Stimulated activated memory B cell treated with anti-CD40 and anti-IgM and Interleukin-4, amounts not matched to agents 10 μg/mL and 1 μg/mL and 100 μg/mL, for 72 hours (primary cell): ENCODE measurements at regions not wholly inside any gene's neighbourhood (a gene's known extent, or its start where the extent isn't known, plus 50 kb on each side); places are given as distances from the start of the nearest gene placed in this dataset.
"Not testable (repeated sequence)": the region's sequence is repeated elsewhere in the genome, so short reads cannot be mapped to it uniquely, and the experiment has no call there.

Experiments used
- ATAC-seq: fragments of 150-1000 bp; cut with Tn5 transposase; 2 replicates; pipeline ENCODE4 v1.10.0; 2021
- H3K27ac Mint-ChIP-seq: one replicate; pipeline ENCODE4 v1.8.0; 2022; ENCODE audit warnings: mild to moderate bottlenecking, mixed read lengths
- H3K27me3 Mint-ChIP-seq: one replicate; pipeline ENCODE4 v1.8.0; 2022; ENCODE audit warnings: mixed read lengths
- H3K36me3 Mint-ChIP-seq: one replicate; pipeline ENCODE4 v1.8.0; 2022; ENCODE audit warnings: mixed read lengths
- H3K4me1 Mint-ChIP-seq: one replicate; pipeline ENCODE4 v1.8.0; 2022; ENCODE audit warnings: mixed read lengths
- H3K4me3 Mint-ChIP-seq: one replicate; pipeline ENCODE4 v1.8.0; 2022; ENCODE audit warnings: mild to moderate bottlenecking, moderate library complexity, mixed read lengths
- H3K9me3 Mint-ChIP-seq: one replicate; pipeline ENCODE4 v1.8.0; 2022; ENCODE audit warnings: mixed read lengths

- H3K27ac Mint-ChIP-seq, result no peak overlapping the region
- ATAC-seq, result peak; percentile 8
- no peaks in the 10 kb centered on the region for H3K4me1 Mint-ChIP-seq
- no peak overlapping the region for H3K4me3 Mint-ChIP-seq
- no peaks in the 10 kb centered on the region for H3K36me3 Mint-ChIP-seq
- peaks cover 16% of the 10 kb centered on the region for H3K27me3 Mint-ChIP-seq
- no peaks in the 10 kb centered on the region for H3K9me3 Mint-ChIP-seq
These were observed 94.4 kb upstream of the CPHXL start for GRCh38 chr16:75820672-75821071.

GRCh38 chr16:75821117-75821516 lies 94.8 kb upstream of the CPHXL start:
- Mint-ChIP-seq H3K36me3 (no peaks in the 10 kb centered on the region), H3K4me1 (no peaks in the 10 kb centered on the region), H3K9me3 (no peaks in the 10 kb centered on the region), H3K27me3 (peaks cover 16% of the 10 kb centered on the region), H3K27ac (no peak overlapping the region), H3K4me3 (no peak overlapping the region)
- peak; percentile 31 for ATAC-seq

- ATAC-seq, H3K36me3 Mint-ChIP-seq, H3K4me1 Mint-ChIP-seq, H3K4me3 Mint-ChIP-seq, H3K27ac Mint-ChIP-seq, H3K27me3 Mint-ChIP-seq: not testable (repeated sequence)
- H3K9me3 Mint-ChIP-seq, result peaks cover 19% of the 10 kb centered on the region
These were observed 99.5 kb upstream of the CPHXL start for GRCh38 chr16:75825750-75826149.

- H3K27ac Mint-ChIP-seq, ATAC-seq, H3K4me3 Mint-ChIP-seq, H3K27me3 Mint-ChIP-seq, H3K36me3 Mint-ChIP-seq, H3K4me1 Mint-ChIP-seq: not testable (repeated sequence)
- H3K9me3 Mint-ChIP-seq, result peaks cover 22% of the 10 kb centered on the region
These were observed 101.2 kb upstream of the CPHXL start for GRCh38 chr16:75827372-75828038.

GRCh38 chr16:75833385-75833784 lies 107.1 kb upstream of the CPHXL start:
- H3K27ac Mint-ChIP-seq, H3K4me1 Mint-ChIP-seq, H3K4me3 Mint-ChIP-seq, ATAC-seq, H3K36me3 Mint-ChIP-seq: not testable (repeated sequence)
- peaks cover 17% of the 10 kb centered on the region for H3K27me3 Mint-ChIP-seq
- peaks cover 30% of the 10 kb centered on the region for H3K9me3 Mint-ChIP-seq

GRCh38 chr16:75836347-75837010 lies 110.2 kb upstream of the CPHXL start:
- ATAC-seq, result no peak
- H3K9me3 Mint-ChIP-seq, result peaks cover 13% of the 10 kb centered on the region
- no peak overlapping the region for H3K27ac Mint-ChIP-seq
- H3K4me1 Mint-ChIP-seq, result no peaks in the 10 kb centered on the region
- H3K4me3 Mint-ChIP-seq, result no peak overlapping the region
- H3K27me3 Mint-ChIP-seq, result peaks cover 17% of the 10 kb centered on the region
- no peaks in the 10 kb centered on the region for H3K36me3 Mint-ChIP-seq

GRCh38 chr16:75837264-75837663 lies 111.0 kb upstream of the CPHXL start:
- H3K27me3 Mint-ChIP-seq, result peaks cover 17% of the 10 kb centered on the region
- H3K36me3 Mint-ChIP-seq, result no peaks in the 10 kb centered on the region
- H3K4me3 Mint-ChIP-seq, result no peak overlapping the region
- ATAC-seq, result no peak
- H3K27ac Mint-ChIP-seq, result no peak overlapping the region
- H3K4me1 Mint-ChIP-seq, result no peaks in the 10 kb centered on the region
- peaks cover 13% of the 10 kb centered on the region for H3K9me3 Mint-ChIP-seq

- Mint-ChIP-seq H3K27me3 (peaks cover 17% of the 10 kb centered on the region), H3K9me3 (peaks cover 13% of the 10 kb centered on the region), H3K4me1 (no peaks in the 10 kb centered on the region), H3K36me3 (no peaks in the 10 kb centered on the region), H3K27ac (no peak overlapping the region), H3K4me3 (no peak overlapping the region)
- ATAC-seq, result no peak
These were observed 111.4 kb upstream of the CPHXL start for GRCh38 chr16:75837681-75838080.

- ATAC-seq, result no peak
- Mint-ChIP-seq H3K4me3 (no peak overlapping the region), H3K36me3 (no peaks in the 10 kb centered on the region), H3K27ac (no peak overlapping the region), H3K9me3 (no peaks in the 10 kb centered on the region), H3K4me1 (no peaks in the 10 kb centered on the region), H3K27me3 (no peaks in the 10 kb centered on the region)
These were observed 115.2 kb upstream of the CPHXL start for GRCh38 chr16:75841517-75841916.

- Mint-ChIP-seq H3K9me3 (no peaks in the 10 kb centered on the region), H3K4me1 (no peaks in the 10 kb centered on the region), H3K27ac (no peak overlapping the region), H3K27me3 (no peaks in the 10 kb centered on the region), H3K4me3 (no peak overlapping the region), H3K36me3 (no peaks in the 10 kb centered on the region)
- no peak for ATAC-seq
These were observed 120.9 kb upstream of the CPHXL start for GRCh38 chr16:75847172-75847571.

- Mint-ChIP-seq H3K27ac (no peak overlapping the region), H3K4me3 (no peak overlapping the region), H3K36me3 (no peaks in the 10 kb centered on the region), H3K27me3 (no peaks in the 10 kb centered on the region), H3K4me1 (no peaks in the 10 kb centered on the region), H3K9me3 (no peaks in the 10 kb centered on the region)
- no peak for ATAC-seq
These were observed 127.9 kb upstream of the CPHXL start for GRCh38 chr16:75854152-75854551.

- Mint-ChIP-seq H3K4me1 (no peaks in the 10 kb centered on the region), H3K9me3 (no peaks in the 10 kb centered on the region), H3K27ac (no peak overlapping the region), H3K36me3 (no peaks in the 10 kb centered on the region), H3K4me3 (no peak overlapping the region), H3K27me3 (no peaks in the 10 kb centered on the region)
- no peak for ATAC-seq
These were observed 134.2 kb upstream of the CPHXL start for GRCh38 chr16:75860326-75861053.

GRCh38 chr16:75861311-75862097 lies 135.2 kb upstream of the CPHXL start:
- Mint-ChIP-seq H3K27me3 (no peaks in the 10 kb centered on the region), H3K4me3 (no peak overlapping the region), H3K9me3 (no peaks in the 10 kb centered on the region), H3K36me3 (no peaks in the 10 kb centered on the region), H3K4me1 (no peaks in the 10 kb centered on the region), H3K27ac (no peak overlapping the region)
- no peak for ATAC-seq

GRCh38 chr16:75862098-75862386 lies 135.8 kb upstream of the CPHXL start:
- no peak for ATAC-seq
- H3K27ac Mint-ChIP-seq, result no peak overlapping the region
- H3K9me3 Mint-ChIP-seq, result no peaks in the 10 kb centered on the region
- H3K4me1 Mint-ChIP-seq, result no peaks in the 10 kb centered on the region
- H3K36me3 Mint-ChIP-seq, result no peaks in the 10 kb centered on the region
- H3K4me3 Mint-ChIP-seq, result no peak overlapping the region
- no peaks in the 10 kb centered on the region for H3K27me3 Mint-ChIP-seq

GRCh38 chr16:75864243-75864642 lies 138.0 kb upstream of the CPHXL start:
- Mint-ChIP-seq H3K36me3 (no peaks in the 10 kb centered on the region), H3K9me3 (no peaks in the 10 kb centered on the region), H3K27me3 (no peaks in the 10 kb centered on the region), H3K4me1 (no peaks in the 10 kb centered on the region), H3K4me3 (no peak overlapping the region), H3K27ac (no peak overlapping the region)
- ATAC-seq, result no peak
